Astrocyte (in vitro differentiated cells and primary cell): ENCODE measurements at regions not wholly inside any gene's neighbourhood (a gene's known extent, or its start where the extent isn't known, plus 50 kb on each side); places are given as distances from the start of the nearest gene placed in this dataset.
"Not testable (repeated sequence)": the region's sequence is repeated elsewhere in the genome, so short reads cannot be mapped to it uniquely, and the experiment has no call there.

Experiments used
- DNase-seq: peaks from one replicate; pipeline ENCODE4 v3.0.0-alpha.2; 2010; ENCODE audit warnings: low read depth
- FAIRE-seq: peaks from 2 replicates; lab custom pipeline; 2011; peaks lifted over from hg19 to GRCh38; lab: Jason Lieb, UNC
- H2AFZ ChIP-seq: 2 replicates; pipeline ENCODE4 v1.6.0; 2012; ENCODE audit warnings: low read depth, low read length, inconsistent platforms
- H3K27ac ChIP-seq: 2 replicates; pipeline ENCODE4 v1.5.1; 2011; ENCODE audit warnings: low read depth, low read length, inconsistent platforms
- H3K27me3 ChIP-seq: 2 replicates; pipeline ENCODE4 v1.6.0; 2011; ENCODE audit warnings: low read length, inconsistent platforms; ENCODE audit not compliant: insufficient read depth
- H3K36me3 ChIP-seq: 2 replicates; pipeline ENCODE4 v1.5.1; 2011; ENCODE audit warnings: low read length, inconsistent platforms; ENCODE audit not compliant: insufficient read depth
- H3K4me1 ChIP-seq: 2 replicates; pipeline ENCODE4 v1.5.1; 2011; ENCODE audit warnings: low read length, inconsistent platforms; ENCODE audit not compliant: insufficient read depth
- H3K4me2 ChIP-seq: 2 replicates; pipeline ENCODE4 v1.6.0; 2012; ENCODE audit warnings: low read length, inconsistent platforms
- H3K4me3 ChIP-seq: 2 replicates; pipeline ENCODE4 v1.5.1; 2011; ENCODE audit warnings: low read depth, mild to moderate bottlenecking, low read length, inconsistent platforms; ENCODE audit not compliant: insufficient read depth
- H3K79me2 ChIP-seq: 2 replicates; pipeline ENCODE4 v1.6.0; 2012; ENCODE audit warnings: mild to moderate bottlenecking, low read length, inconsistent platforms; ENCODE audit not compliant: insufficient read depth
- H3K9ac ChIP-seq: 2 replicates; pipeline ENCODE4 v1.6.0; 2012; ENCODE audit warnings: mild to moderate bottlenecking, low read length, inconsistent platforms
- H3K9me3 ChIP-seq: 2 replicates; pipeline ENCODE4 v1.5.1; 2012; ENCODE audit warnings: low read depth, mild to moderate bottlenecking, low read length, inconsistent platforms; ENCODE audit not compliant: insufficient read depth
- H4K20me1 ChIP-seq: 2 replicates; pipeline ENCODE4 v1.6.0; 2012; ENCODE audit warnings: low read length, inconsistent platforms; ENCODE audit not compliant: insufficient read depth
- H3K27ac Mint-ChIP-seq: one replicate; pipeline ENCODE4 v1.8.0; 2021; ENCODE audit warnings: mild to moderate bottlenecking, mixed read lengths; ENCODE audit not compliant: unreplicated experiment
- H3K27me3 Mint-ChIP-seq: one replicate; pipeline ENCODE4 v1.8.0; 2021; ENCODE audit warnings: low read depth, mixed read lengths; ENCODE audit not compliant: unreplicated experiment
- H3K36me3 Mint-ChIP-seq: one replicate; pipeline ENCODE4 v1.8.0; 2021; ENCODE audit warnings: low read depth, mixed read lengths; ENCODE audit not compliant: unreplicated experiment
- H3K4me1 Mint-ChIP-seq: one replicate; pipeline ENCODE4 v1.8.0; 2021; ENCODE audit warnings: low read depth, mixed read lengths; ENCODE audit not compliant: unreplicated experiment
- H3K4me3 Mint-ChIP-seq: one replicate; pipeline ENCODE4 v1.8.0; 2021; ENCODE audit warnings: mild to moderate bottlenecking, moderate library complexity, mixed read lengths; ENCODE audit not compliant: unreplicated experiment
- H3K9me3 Mint-ChIP-seq: one replicate; pipeline ENCODE4 v1.8.0; 2021; ENCODE audit warnings: mild to moderate bottlenecking, mixed read lengths; ENCODE audit not compliant: unreplicated experiment
- CTCF ChIP-seq: IDR thresholded peaks from 2 replicates; pipeline ENCODE4 v1.5.1; 2011; ENCODE audit warnings: low read depth, mild to moderate bottlenecking, inconsistent platforms, low read length, moderate library complexity; ENCODE audit not compliant: insufficient read depth
- EZH2 ChIP-seq: IDR thresholded peaks from 2 replicates; pipeline ENCODE4 v1.6.1; 2012; ENCODE audit warnings: mild to moderate bottlenecking, low read length, inconsistent platforms; ENCODE audit not compliant: insufficient read depth

GRCh38 chrY:12327751-12328150 lies 373.3 kb upstream of the USP9Y start:
- H3K27ac Mint-ChIP-seq: no peak overlapping the region
- FAIRE-seq: no peak
- no peaks in the 10 kb centered on the region for H3K4me1 Mint-ChIP-seq

GRCh38 chrY:12331917-12332316 lies 369.1 kb upstream of the USP9Y start:
- H4K20me1 ChIP-seq, H3K4me3 Mint-ChIP-seq, FAIRE-seq, H3K9ac ChIP-seq, H3K27ac ChIP-seq, H3K36me3 ChIP-seq, H3K4me1 ChIP-seq, DNase-seq, H3K9me3 Mint-ChIP-seq, H3K4me1 Mint-ChIP-seq, H3K4me2 ChIP-seq, H3K4me3 ChIP-seq, H3K27ac Mint-ChIP-seq, H3K27me3 Mint-ChIP-seq, H2AFZ ChIP-seq, H3K9me3 ChIP-seq, H3K79me2 ChIP-seq, H3K27me3 ChIP-seq, H3K36me3 Mint-ChIP-seq: not testable (repeated sequence)

More at GRCh38 chrY:12327751-12328150, 373.3 kb upstream of the USP9Y start:
- Histone ChIP-seq H3K79me2 (no peaks in the 10 kb centered on the region), H2AFZ (no peak overlapping the region), H3K27ac (no peak overlapping the region), H3K9me3 (no peaks in the 10 kb centered on the region), H3K4me1 (no peaks in the 10 kb centered on the region), H4K20me1 (no peaks in the 10 kb centered on the region), H3K27me3 (no peaks in the 10 kb centered on the region), H3K9ac (no peak overlapping the region), H3K4me3 (no peak overlapping the region), H3K4me2 (no peak overlapping the region), H3K36me3 (no peaks in the 10 kb centered on the region)
- no peaks in the 10 kb centered on the region for H3K27me3 Mint-ChIP-seq
- no peak for DNase-seq
- H3K4me3 Mint-ChIP-seq: no peak overlapping the region
- TF ChIP-seq EZH2 (no peak), CTCF (no peak)
- H3K36me3 Mint-ChIP-seq: no peaks in the 10 kb centered on the region
- peaks cover 2% of the 10 kb centered on the region for H3K9me3 Mint-ChIP-seq

- Mint-ChIP-seq H3K4me3 (no peak overlapping the region), H3K27me3 (no peaks in the 10 kb centered on the region), H3K9me3 (peaks cover 2% of the 10 kb centered on the region), H3K27ac (no peak overlapping the region), H3K4me1 (no peaks in the 10 kb centered on the region), H3K36me3 (no peaks in the 10 kb centered on the region)
- Histone ChIP-seq H4K20me1 (no peaks in the 10 kb centered on the region), H3K27ac (no peak overlapping the region), H3K4me1 (no peaks in the 10 kb centered on the region), H3K27me3 (no peaks in the 10 kb centered on the region), H3K79me2 (no peaks in the 10 kb centered on the region), H3K9me3 (no peaks in the 10 kb centered on the region), H3K36me3 (no peaks in the 10 kb centered on the region), H2AFZ (no peak overlapping the region), H3K4me2 (no peak overlapping the region), H3K9ac (no peak overlapping the region), H3K4me3 (no peak overlapping the region)
- FAIRE-seq (no peak), DNase-seq (no peak)
- no peak for TF ChIP-seq CTCF
Observed at GRCh38 chrY:12343211-12343610, 357.8 kb upstream of the USP9Y start.
